ENCODE measurements at regions not wholly inside any gene's neighbourhood (a gene's known extent, or its start where the extent isn't known, plus 50 kb on each side); places are given as distances from the start of the nearest gene placed in this dataset.

GRCh38 chrX:39716802-39717540 lies 380.8 kb downstream of the BCOR start:
- WGBS (ENCODE audit: insufficient coverage, low coverage, missing lambda C conversion rate) = 17% methylated on average over 6 of the region's 6 CpGs
- Histone ChIP-seq H3K4me1 (replicated peaks in 1 of 2; ENCODE audit: control insufficient read depth in 2 of 2, insufficient read depth in 2 of 2, low read length in 2 of 2) (no peaks in the 10 kb centered on the region), H3K27ac (ENCODE audit: extremely low read depth, low read depth, low read length) (no peak overlapping the region), H3K27me3 (ENCODE audit: control insufficient read depth in 2 of 2, insufficient read depth in 2 of 2, low read length in 2 of 2) (no peaks in the 10 kb centered on the region; a peak in 1 of 5 replicates), H3K4me2 (ENCODE audit: insufficient read depth, low read length) (no peak overlapping the region), H2AFZ (ENCODE audit: low read depth, low read length) (no peak overlapping the region), H3K9me1 (ENCODE audit: control insufficient read depth, insufficient read depth, low read length) (no peaks in the 10 kb centered on the region), H3K9ac (ENCODE audit: insufficient read depth in 1 of 2, low read depth in 2 of 2, low read length in 2 of 2) (no peak overlapping the region), H3K36me3 (ENCODE audit: control insufficient read depth, insufficient read depth, low read length) (no peaks in the 10 kb centered on the region), H4K20me1 (replicated peaks; ENCODE audit: control insufficient read depth, insufficient read depth, low read length) (no peaks in the 10 kb centered on the region), H3K9me3 (replicated peaks; ENCODE audit: control insufficient read depth, insufficient read depth, low read depth, low read length) (no peaks in the 10 kb centered on the region), H3K4me3 (no peak overlapping the region), H3K79me2 (ENCODE audit: control insufficient read depth, insufficient read depth, low read length) (no peaks in the 10 kb centered on the region)
- DNase-seq (ENCODE audit: extremely low read depth in 1 of 4, low spot score in 3 of 4) (no peak), FAIRE-seq (no peak), ATAC-seq (no peak)
- intact Hi-C loops (cut with micrococcal nuclease) = no loop called here
- BruUV-seq (replicated peaks) = no TSS peak
- TF ChIP-seq NRF1 (conservative IDR thresholded peaks at IDR 0.05 in 1 of 2, IDR thresholded peaks at IDR 0.05 in 1 of 2) (no peak), SUPT5H (IDR thresholded peaks at IDR 0.05) (no peak), NFRKB (IDR thresholded peaks at IDR 0.05; ENCODE audit: low read depth) (no peak), ZBTB1 (CRISPR knock-in tag; IDR thresholded peaks at IDR 0.05; ENCODE audit: borderline replicate concordance, low read depth) (no peak), ARID2 (IDR thresholded peaks at IDR 0.05) (no peak), IRF9 (tag; IDR thresholded peaks at IDR 0.05) (no peak), PBX2 (CRISPR knock-in tag; IDR thresholded peaks at IDR 0.05; ENCODE audit: low read depth) (no peak), PBX2 (tag; conservative IDR thresholded peaks at IDR 0.05; ENCODE audit: low read depth) (no peak), SRSF7 (optimal IDR thresholded peaks at IDR 0.05; ENCODE audit: low read depth, low read length) (no peak), RB1 (IDR thresholded peaks at IDR 0.05; ENCODE audit: low read depth) (no peak), SNAPC5 (CRISPR knock-in tag; IDR thresholded peaks at IDR 0.05) (no peak), TSC22D4 (tag; IDR thresholded peaks at IDR 0.05) (no peak), AFF4 (CRISPR knock-in tag; IDR thresholded peaks at IDR 0.05) (no peak), THRA (IDR thresholded peaks at IDR 0.05) (no peak)
- in situ Hi-C loops (cut with MboI) = no loop called here
- CTCF ChIA-PET (ENCODE audit: low intra/inter-chr PET ratio) = no interaction called here
- POLR2A ChIA-PET = interaction anchor here (0.6 kb wide), 1 partner anchor 623 kb away, joined by 3 read pairs; no protein-coding TSS in a partner anchor
